ENCODE measurements at regions not wholly inside any gene's neighbourhood (a gene's known extent, or its start where the extent isn't known, plus 50 kb on each side); places are given as distances from the start of the nearest gene placed in this dataset.
"Not testable (repeated sequence)": the region's sequence is repeated elsewhere in the genome, so short reads cannot be mapped to it uniquely, and the experiment has no call there.

DNA sequence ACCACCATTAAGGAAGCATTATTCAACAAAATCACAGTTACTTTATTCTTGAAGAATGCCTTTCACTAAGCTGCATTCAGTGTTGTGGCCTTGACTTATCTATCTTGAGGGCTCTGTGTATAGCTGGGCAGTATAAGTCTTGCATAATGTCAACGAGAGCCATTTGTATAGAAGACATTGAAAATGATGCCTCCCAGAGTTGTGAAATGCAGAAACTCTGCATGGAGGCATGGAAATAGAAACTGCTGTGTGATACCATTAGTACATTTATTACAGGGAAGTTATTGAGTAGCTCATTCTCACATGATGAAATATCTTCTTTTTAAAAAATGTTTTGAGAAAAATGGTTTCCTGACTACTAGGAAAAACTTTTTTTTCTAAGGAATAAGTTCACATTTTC, 111.4 kb upstream of the SNX7 start:
- Mint-ChIP-seq H3K4me1 (no peaks in the 10 kb centered on the region), H3K4me3 (no peak overlapping the region), H3K9me3 (no peaks in the 10 kb centered on the region), H3K36me3 (ENCODE audit: low read depth) (no peaks in the 10 kb centered on the region), H3K27ac (no peak overlapping the region), H3K27me3 (ENCODE audit: low read depth) (no peaks in the 10 kb centered on the region)
- TF ChIP-seq, protein P1, sequence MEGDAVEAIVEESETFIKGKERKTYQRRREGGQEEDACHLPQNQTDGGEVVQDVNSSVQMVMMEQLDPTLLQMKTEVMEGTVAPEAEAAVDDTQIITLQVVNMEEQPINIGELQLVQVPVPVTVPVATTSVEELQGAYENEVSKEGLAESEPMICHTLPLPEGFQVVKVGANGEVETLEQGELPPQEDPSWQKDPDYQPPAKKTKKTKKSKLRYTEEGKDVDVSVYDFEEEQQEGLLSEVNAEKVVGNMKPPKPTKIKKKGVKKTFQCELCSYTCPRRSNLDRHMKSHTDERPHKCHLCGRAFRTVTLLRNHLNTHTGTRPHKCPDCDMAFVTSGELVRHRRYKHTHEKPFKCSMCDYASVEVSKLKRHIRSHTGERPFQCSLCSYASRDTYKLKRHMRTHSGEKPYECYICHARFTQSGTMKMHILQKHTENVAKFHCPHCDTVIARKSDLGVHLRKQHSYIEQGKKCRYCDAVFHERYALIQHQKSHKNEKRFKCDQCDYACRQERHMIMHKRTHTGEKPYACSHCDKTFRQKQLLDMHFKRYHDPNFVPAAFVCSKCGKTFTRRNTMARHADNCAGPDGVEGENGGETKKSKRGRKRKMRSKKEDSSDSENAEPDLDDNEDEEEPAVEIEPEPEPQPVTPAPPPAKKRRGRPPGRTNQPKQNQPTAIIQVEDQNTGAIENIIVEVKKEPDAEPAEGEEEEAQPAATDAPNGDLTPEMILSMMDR (IDR thresholded peaks at IDR 0.05; ENCODE audit: unreplicated experiment in 3 of 3): no peak

DNA sequence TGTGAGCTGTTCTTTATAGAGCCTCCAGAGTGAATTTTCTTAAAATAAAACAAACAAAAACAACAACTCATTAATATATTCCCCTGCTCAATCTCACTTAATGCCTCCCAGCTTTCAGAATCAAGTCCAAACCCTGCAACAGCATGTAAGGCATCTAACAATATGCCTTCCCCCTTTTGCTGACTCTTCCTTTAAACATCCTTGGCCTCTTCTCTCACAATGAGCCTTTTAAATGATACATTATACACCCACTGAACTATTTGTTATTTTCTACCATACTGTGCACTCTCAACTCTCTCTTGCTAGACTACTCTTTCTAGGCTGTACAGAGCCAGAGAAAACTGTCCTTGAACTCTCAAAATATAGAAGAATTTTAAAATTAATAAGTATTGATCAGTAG, 115.2 kb upstream of the SNX7 start:
- Mint-ChIP-seq H3K36me3 (ENCODE audit: low read depth) (no peaks in the 10 kb centered on the region), H3K4me1 (no peaks in the 10 kb centered on the region), H3K27ac (no peak overlapping the region), H3K4me3 (no peak overlapping the region), H3K27me3 (ENCODE audit: low read depth) (no peaks in the 10 kb centered on the region), H3K9me3 (no peaks in the 10 kb centered on the region)
- TF ChIP-seq, protein P1 (IDR thresholded peaks at IDR 0.05; ENCODE audit: unreplicated experiment in 3 of 3): no peak

DNA sequence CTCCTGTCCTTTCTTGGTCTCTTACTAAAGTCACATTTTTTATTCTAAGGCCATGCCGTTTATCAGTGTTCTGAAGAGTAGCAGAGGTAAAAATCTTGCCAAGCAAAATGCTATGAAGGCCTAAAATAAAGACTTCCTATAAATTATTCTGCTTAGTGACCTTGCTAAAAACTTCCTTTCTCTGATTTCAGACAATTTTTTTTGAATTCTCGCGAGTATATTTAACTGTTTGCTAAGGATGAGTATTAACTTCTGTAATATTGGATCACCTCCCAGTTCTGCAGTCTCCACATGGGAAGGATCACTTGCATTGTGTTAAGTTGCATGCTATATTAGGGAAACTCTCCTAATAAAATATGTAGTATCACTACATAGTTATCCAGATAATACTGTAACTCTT, 123.4 kb upstream of the SNX7 start:
- Mint-ChIP-seq H3K4me1 (peaks cover 6% of the 10 kb centered on the region), H3K4me3 (no peak overlapping the region), H3K27ac (peak overlapping the region; percentile 4 to 23 (median 7)), H3K9me3 (no peaks in the 10 kb centered on the region), H3K27me3 (ENCODE audit: low read depth) (no peaks in the 10 kb centered on the region), H3K36me3 (ENCODE audit: low read depth) (no peaks in the 10 kb centered on the region)
- TF ChIP-seq, protein P1 (IDR thresholded peaks at IDR 0.05; ENCODE audit: unreplicated experiment in 3 of 3): no peak

DNA sequence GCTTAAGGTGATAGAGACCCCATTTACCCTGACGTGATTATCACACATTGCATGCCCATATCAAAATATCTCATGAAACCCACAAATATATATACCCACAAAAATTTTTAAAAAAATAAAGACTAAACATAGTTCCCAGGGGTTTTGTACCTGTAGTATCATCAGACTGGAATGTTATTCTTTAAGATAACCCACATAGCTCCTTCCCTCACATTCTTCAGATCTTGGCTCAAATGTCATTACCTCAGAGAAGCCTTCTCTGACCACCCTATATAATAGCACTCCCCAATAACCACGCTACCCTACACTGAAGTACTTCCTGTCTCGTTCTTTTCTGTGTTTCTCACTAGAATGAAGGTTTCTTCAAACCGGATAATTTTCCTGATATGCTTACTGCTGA, 138.3 kb upstream of the SNX7 start:
- no peaks in the 10 kb centered on the region for H3K27me3 Mint-ChIP-seq (ENCODE audit: low read depth)
- TF ChIP-seq, protein P1 (IDR thresholded peaks at IDR 0.05; ENCODE audit: unreplicated experiment in 3 of 3): no peak
- H3K4me3 Mint-ChIP-seq: no peak overlapping the region
- H3K4me1 Mint-ChIP-seq: no peaks in the 10 kb centered on the region
- peaks cover 29% of the 10 kb centered on the region for H3K9me3 Mint-ChIP-seq
- H3K36me3 Mint-ChIP-seq (ENCODE audit: low read depth): no peaks in the 10 kb centered on the region
- H3K27ac Mint-ChIP-seq: no peak overlapping the region

DNA sequence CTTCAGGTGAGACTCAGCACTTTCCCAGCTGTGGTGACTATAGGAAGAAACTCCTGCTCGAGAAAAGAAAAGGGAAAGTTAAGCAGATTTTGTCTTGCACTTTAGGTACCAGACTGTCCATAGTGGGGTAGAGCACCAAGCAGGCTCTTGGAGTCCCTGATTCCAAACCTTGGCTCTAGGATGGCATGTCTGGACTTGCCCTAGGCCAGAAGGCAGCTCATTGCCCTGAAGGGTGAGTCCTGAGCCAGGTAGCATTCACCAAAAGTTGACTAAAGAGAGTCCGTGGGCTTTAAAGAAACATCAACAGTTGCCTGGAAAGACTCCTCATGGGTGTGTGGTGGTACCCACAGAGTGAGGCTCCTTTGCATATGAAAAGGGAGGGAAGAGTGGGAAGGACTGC, 145.2 kb upstream of the SNX7 start:
- Mint-ChIP-seq H3K27me3 (ENCODE audit: low read depth) (no peaks in the 10 kb centered on the region), H3K4me1 (no peaks in the 10 kb centered on the region), H3K27ac (no peak overlapping the region), H3K36me3 (ENCODE audit: low read depth) (peaks cover 7% of the 10 kb centered on the region), H3K4me3 (no peak overlapping the region), H3K9me3 (peaks cover 9% of the 10 kb centered on the region)
- TF ChIP-seq, protein P1 (IDR thresholded peaks at IDR 0.05; ENCODE audit: unreplicated experiment in 3 of 3): no peak

DNA sequence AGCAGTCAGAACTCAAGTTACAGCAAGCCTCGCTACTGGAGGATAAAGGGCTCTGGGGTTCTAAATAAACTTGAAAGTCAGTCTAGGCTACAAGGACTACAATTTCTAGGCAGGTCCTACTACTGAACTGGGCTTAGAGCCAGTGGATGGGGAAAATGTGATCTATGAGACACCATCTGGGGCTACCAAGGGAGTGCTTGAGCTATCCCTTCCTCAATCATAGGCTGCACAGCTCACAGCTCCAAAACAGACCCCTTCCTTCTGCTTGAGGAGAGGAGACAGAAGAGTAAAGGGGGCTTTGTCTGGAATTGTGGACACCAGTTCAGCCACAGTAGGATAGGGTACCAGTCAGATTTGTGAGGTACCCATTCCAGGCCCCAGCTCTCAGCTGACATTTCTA, 145.8 kb upstream of the SNX7 start:
- peaks cover 10% of the 10 kb centered on the region for H3K9me3 Mint-ChIP-seq
- no peak overlapping the region for H3K27ac Mint-ChIP-seq
- H3K4me3 Mint-ChIP-seq: no peak overlapping the region
- H3K27me3 Mint-ChIP-seq (ENCODE audit: low read depth): no peaks in the 10 kb centered on the region
- no peaks in the 10 kb centered on the region for H3K4me1 Mint-ChIP-seq
- peaks cover 10% of the 10 kb centered on the region for H3K36me3 Mint-ChIP-seq (ENCODE audit: low read depth)
- TF ChIP-seq, protein P1 (IDR thresholded peaks at IDR 0.05; ENCODE audit: unreplicated experiment in 3 of 3): no peak

DNA sequence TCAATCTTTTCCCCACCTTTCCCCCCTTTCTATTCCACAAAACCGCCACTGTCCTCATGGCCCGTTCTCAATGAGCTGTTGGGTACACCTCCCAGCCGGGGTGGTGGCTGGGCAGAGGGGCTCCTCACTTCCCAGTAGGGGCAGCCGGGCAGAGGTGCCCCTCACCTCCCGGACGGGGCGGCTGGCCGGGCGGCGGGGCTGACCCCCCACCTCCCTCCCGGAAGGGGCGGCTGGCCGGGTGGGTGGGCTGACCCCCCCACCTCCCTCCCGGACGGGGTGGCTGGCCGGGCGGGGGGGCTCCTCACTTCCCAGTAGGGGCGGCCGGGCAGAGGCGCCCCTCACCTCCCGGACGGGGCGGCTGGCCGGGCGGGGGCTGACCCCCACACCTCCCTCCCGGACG, 149.3 kb upstream of the SNX7 start:
- not testable (repeated sequence) for H3K36me3 Mint-ChIP-seq (ENCODE audit: low read depth); H3K4me3 Mint-ChIP-seq; H3K4me1 Mint-ChIP-seq; H3K27me3 Mint-ChIP-seq (ENCODE audit: low read depth); H3K27ac Mint-ChIP-seq
- peaks cover 34% of the 10 kb centered on the region for H3K9me3 Mint-ChIP-seq

All from nephron (organoid).